Hematopoietic multipotent progenitor cell treated with erythropoietin and hydrocortisone succinate and interleukin-3 and kit ligand, for 4 days (in vitro differentiated cells): ENCODE measurements at regions not wholly inside any gene's neighbourhood (a gene's known extent, or its start where the extent isn't known, plus 50 kb on each side); places are given as distances from the start of the nearest gene placed in this dataset.

Source experiments
- DNase-seq: peaks from one replicate; pipeline ENCODE4 v3.0.0-alpha.2; 2015

DNA sequence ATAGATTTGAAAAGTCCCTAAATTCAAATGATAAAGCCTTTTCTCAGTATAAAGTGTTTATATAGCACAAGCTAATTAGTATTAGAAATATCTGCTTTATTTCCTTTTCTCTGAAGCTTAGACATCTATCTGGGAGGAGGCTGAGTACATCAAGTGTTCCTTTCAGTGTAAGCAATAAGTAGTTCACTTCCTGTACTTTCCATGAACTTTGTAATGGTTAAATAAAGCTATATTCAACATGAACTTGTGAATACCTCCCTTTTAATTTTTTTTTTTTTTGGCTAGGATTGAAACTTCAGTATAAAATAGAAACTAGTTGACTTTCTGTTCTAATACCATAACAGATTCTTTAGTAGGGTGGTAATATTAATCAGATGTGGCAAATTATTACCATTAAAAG is 190.9 kb downstream of the CENPW start:
- no peak for DNase-seq

DNA sequence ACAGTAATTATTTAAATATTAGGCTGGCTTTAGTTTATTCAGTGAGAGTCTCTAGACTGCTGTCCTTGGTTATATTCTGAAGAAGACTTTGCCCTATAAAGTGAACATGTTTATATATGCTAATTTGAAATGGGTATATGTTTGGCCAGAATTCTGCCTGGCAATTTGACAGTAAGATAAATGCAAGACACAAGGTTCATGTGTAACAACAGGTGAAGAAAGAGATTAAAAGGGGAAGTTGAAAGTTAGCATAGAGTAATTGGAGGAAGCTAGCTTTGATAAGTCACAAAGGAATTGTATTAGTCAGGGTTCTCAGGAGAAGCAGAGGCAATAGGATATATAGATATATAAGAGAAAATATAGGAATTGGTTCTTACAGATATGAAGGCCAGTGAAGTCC is 191.4 kb downstream of the CENPW start:
- DNase-seq, result peak; percentile 7

DNA sequence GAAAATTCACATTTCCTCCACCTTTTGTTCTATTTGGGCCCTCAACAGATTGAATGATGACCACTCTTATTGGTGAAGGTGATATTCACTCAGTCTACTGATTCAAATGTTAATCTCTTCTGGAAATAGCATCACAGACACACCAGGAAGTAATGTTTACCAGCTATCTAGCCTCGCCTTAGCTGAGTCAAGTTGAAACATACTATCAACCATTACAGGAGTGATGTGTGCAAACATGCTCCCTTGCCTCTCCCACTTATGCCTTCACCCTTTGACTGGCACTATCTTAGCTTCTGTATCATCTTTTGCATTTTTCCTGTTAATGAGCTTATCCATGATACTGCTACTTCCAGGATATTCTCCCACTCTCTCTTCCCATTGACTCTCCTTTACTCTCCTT is 191.9 kb downstream of the CENPW start:
- no peak for DNase-seq

DNA sequence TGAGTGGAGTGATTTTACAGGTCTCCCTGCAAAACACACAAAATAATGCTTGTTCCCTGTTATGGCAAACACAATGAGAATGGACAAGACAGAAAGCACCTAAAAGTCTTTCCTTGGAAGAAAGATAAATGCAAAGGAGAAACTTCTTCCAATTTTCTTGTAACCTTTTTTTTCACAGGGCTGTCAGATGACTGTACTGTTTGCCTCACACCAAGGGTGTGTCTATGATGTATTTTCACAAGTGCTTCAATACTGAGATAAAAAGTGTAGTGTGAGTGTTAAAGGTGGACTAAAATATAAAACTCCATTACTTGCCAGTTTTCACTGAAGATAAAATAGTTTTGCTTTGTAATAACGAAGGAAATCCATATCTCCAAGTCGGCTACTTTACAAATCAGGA is 194.5 kb downstream of the CENPW start:
- DNase-seq, result no peak

DNA sequence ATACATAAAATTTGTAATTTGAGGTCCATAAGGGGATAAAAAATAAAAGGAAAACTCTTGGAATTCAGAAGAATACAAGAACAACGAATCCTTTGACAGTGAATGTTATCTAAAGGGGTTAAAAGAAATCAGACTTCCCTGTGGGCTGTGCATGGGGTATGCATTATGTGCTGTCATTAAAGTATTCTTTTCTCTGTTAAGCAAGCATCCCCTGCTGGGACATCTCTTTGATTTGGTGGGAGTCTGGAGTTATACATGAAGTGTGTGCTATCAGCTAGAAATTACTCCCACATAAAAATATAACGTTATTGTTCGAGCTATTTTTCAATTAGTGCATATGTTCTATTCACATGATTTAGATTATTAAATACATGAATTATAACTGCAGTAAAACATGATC is 195.2 kb downstream of the CENPW start:
- no peak for DNase-seq

DNA sequence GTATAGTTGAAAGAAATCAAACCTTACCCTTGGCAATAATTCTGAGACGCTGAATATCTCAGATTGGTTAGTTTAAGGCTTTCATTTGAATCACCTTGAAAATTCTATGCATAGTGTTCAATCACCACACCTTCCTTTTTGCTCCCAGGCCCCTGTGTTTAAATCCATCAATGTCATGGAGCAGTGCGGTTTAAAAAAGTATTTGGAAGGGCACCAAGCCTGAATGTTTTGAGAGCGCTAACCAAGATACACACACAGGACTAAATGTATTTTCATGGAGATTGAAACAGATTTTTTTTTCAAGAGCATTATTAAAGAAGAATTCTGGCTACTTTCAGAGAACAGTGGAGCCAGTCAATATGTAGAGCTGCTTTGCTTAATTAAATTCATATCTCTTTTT is 195.7 kb downstream of the CENPW start:
- no peak for DNase-seq

DNA sequence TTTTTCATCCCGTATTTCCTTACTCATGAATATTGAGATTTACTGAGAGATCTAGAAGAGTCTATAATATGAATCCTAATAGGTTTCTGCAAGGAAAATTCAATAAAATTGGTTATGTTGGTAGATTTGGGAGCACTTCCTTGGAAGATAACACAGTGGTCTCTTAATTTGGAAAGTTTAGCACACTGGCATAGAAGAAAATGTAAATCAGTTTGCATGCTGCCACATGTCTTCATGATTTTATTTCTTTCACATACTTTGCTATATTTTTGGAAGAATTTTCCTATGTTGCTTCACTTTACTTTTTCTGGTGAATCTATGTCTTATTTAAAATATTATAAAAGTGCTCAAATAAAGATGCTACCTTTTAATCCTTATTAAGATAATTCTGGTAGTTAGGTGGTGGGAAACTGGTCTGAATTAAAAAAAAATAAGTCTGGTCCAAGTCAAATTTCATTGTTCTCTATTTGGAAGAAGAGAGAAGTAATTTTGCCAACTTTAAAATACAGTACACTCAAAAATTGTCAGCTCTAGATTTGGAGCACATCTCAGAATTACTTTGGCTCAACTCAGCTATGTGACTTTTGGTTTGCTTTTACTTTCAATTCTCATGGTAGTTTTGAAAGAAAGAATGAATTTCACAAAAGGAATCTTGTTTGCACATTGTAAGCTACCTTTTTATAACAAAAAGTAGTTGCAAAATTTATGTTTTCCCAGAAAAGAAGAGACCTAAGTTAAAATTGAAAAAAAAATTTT is 197.3 kb downstream of the CENPW start:
- DNase-seq, result no peak

DNA sequence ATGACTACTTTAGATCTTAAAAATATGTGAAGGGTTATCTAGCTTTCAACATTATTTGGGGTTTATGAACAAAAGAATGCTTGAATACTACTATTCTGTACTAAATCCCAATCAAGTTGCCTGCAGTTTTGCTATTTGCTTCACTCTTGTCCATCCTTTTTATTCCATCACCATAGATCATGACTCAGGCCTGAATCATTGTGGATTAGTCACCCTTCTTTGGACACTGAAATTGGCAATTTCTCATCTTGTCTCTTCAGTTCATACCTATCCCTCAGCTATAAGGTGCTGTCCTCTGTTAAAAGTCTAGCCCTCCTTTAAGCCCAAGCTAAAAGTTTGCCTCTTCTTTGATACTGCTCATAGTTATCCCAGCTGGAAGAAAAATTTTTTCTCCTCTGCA is 199.1 kb downstream of the CENPW start:
- no peak for DNase-seq

DNA sequence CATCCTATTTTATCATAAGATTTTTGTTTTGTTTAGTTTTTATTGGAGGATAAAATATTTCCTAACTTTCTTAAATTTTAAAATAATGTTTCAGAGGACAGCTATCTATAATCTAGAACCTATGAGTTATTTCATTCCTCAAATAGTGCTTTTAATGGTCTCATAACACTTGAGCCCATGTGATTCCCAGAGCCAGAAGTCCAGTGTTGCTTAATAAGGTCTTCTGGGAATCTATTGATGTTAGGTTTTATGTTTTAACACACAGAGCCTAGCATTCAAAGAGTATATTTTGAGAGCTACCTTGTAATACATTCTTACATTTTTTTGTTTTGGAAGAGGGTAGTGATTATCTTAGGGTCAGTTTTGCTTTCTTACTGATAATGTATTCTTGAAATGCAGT is 200.2 kb downstream of the CENPW start:
- no peak for DNase-seq

DNA sequence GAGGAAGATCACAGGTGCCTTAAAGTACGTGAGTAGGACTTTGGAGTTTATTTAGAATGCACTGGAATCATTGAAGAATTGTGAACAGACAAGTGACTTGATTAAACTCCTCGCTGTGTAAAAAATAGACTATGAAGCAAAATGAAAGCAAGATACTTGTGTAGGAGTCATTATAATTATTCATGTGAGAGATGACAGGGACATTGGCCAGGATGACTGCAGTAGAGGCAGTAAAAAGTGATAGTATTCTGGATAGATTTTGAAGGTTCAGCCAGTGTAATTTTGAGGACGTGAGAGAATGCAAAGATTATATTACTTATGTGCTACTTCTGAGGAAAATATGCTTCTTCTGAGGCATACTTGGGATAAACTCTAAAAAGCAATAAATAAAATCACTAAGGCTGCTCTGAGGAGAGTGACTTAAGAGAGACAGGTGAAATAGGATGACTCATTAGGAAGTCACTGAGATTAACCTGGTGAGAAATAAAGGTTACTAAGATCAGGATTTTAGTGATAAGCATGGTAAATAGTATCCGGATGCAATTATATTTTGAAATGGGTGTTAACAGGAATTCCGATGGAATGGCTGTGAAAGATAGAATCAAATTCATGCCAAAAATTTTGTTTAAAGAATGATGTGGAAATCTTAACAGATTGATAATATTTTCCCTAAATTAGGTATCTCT is 202.0 kb downstream of the CENPW start:
- DNase-seq, result no peak

DNA sequence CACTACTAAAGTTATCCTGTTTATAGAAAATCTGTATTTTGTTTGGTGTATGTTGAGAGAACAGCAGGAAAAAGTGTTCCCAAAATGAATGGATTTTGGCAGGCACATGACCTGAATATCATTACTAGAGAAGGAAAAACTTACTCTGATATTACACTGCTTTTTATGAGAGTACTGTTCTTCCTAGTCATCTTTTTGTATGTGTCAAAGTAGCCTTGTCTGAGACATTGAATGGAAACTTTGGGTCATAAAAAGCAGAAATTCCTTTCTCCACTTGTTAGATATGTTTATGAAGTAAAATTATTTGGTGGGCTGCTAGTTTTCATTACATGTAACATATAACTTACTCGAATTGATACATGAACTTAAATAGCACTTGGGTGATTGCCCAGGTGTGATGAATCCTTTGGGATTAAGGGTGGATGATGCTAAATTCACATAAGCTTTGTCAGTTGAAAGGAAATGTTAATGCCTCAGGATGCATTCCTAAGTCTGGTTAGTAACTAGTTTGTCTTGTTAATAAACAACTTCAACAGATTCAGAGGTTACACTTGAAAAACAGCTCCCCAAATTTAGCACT is 206.7 kb downstream of the CENPW start:
- no peak for DNase-seq

DNA sequence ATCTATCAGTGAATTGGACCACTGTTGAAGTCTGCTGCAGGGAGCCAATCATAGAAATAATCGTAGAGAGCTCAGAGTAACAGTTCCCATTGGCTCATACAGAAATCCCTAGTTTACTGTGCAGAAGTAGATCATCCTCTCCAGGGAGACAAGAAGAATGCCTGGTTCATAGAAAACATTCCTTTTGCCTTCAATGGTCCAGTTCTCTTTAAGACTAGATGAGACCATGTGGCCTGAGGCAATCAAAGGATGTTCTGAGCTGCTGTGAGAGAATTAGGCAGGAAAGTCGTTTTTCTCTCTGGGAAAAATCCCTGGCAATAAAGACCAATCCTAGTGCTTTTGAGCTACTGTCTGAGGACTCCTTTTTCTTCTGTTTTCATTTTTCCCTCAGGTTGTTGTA is 208.4 kb downstream of the CENPW start:
- no peak for DNase-seq

DNA sequence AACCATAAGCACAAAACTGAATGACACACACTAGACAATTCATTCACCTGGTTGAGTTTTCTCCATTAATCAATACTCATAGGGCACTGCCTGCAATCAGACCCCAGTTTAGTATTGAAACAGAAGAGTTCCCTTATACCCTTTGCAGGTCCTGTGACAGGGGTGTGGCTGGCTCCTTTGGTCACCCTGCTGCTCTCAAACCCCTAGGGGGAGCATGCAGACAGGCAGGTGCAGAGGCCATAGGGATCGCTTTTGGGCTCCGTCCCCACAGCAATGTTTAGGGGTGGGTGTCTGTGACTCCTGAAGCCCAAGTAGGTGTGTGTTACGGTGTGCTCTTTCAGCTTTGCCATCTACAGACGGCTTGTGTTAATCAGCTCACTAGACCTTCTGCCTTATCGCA is 210.4 kb downstream of the CENPW start:
- DNase-seq, result no peak

DNA sequence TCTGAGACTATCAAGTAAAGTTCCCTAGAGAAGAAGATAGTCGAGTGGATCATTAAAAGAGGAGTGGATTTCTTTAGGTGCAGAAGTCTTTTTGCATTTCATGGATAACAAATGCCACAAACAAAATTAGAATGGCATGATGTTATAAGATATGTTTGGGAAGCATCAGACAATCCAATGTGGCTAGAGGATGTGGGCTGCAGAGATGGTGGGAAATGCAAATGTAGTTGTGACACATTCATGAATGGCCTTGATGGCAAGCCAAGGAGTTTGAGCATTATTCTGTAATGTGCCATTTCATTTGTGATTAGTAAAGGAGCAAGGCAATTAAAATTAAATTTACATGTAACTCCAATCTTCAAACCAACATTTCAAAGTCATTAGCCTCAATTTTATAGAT is 211.9 kb downstream of the CENPW start:
- no peak for DNase-seq

DNA sequence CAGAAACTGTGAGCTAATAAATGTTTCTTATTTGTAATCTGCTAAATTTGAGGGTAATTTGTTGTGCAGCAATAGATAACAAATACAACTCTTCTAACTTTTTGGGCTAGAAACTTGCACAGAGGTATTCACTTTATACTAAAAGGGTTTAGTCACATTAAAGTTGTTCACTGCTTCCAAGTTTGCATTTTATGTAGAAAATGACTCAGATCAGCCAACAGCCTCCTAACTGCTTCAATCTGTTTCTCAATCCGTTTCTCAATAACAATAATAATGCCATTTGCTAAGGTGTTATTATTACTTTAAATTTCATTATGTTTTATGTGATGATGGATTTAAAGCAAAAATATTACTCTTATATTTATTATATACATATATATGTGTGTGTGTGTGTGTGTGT is 213.9 kb downstream of the CENPW start:
- no peak for DNase-seq

DNA sequence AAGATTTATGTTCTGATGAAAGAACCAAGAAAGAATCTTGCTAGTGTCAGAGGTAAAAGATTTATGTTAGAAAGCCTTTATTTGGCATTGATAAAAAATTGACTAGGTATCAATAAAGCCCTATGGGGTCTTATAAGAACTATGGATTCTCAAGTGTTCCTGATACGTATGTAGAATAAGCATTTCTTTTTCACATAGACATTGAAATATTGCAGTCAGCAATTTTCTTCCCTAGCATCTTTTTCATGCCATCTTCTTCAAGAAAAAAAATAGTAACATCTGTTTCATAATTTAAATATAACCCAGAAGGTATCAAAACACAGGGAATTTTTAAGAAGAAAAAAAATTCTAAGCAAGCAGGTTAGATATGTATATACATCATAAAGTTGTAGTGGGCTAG is 230.6 kb downstream of the CENPW start:
- no peak for DNase-seq

DNA sequence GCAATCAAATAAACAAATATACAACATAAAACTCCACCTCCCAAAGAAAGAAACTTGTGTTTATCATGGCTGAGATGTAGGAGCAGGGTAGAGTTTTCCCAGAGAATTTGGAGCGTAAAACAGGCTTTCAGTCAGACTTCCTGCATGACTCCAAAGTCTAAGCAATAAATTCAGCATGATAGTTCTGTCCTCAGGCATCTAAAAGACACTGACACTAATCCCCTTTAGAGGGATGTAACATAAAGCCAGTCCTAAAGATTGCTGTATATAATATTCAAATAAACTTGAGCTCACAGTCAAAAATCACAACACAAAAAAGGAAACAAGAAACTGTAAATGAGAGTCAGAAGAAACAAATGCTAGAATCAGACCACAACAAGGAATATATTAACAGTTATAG is 234.4 kb downstream of the CENPW start:
- DNase-seq, result no peak

DNA sequence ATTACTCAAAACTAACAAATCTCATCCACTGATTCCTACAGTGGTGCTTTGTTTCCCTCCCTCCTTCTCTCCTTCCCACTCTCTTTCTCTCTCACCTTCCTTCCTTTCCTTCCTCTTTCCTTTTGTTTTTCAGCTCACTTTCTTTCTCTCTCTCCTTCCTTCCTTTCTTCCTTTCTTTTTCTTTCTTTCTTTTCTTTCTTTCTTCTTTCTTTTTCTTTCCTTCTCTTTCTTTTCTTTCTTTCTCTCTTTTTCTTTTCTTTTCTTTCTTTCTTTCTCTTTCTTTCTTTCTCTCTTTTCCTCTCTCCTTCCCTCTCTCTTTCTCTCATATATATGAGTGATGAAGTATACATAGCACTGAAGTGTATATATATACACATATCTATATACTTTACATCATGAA is 241.4 kb downstream of the CENPW start:
- no peak for DNase-seq

DNA sequence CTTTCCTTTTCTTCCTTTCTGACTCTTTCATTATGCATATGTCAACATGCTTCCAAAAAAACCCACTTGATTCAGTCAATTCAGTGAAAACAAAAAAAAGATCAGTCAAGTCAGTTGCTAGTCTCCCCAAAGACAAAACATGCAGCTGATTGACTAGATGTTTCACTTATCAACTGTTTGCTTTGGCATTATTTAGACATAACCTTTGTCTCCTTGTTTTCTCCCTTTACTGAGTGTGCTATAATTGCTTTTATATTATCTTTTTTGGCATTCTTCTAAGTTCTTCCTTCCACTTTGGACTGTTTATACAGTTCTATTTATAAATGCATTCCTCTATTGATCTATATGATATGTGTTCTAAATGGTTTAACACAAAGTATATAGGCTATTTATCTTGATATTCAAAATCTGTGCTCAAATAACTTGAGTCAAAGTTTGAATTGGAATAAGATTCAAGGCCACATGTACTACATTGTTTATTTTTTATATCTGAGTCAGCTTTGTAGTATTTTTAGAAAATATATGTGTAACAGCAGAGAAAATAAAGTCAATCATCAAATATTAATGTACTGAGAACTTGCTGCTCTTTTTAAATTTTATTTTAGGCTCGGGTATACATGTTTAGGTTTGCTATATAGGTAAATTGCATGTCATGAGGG is 260.5 kb downstream of the CENPW start:
- DNase-seq, result no peak

DNA sequence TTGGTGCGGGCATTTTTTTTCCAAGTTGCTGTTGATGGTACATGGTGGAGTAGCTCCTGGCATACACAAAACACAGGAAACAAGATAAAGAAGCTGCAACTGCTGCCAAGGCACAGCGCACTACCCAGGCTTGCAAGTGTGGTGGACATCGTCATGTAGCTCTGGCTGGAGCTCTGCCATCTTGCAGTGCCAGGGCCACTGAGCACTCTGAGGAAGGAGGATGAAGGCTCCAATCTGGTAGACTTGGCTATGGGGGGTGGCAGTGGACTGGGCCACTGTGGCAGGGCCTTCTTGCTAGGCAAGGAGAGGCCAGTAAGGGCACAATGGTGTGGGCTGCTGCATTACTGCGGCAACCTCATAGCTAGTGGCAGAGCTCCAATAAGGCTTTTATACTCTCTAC is 263.5 kb downstream of the CENPW start:
- DNase-seq, result no peak

DNA sequence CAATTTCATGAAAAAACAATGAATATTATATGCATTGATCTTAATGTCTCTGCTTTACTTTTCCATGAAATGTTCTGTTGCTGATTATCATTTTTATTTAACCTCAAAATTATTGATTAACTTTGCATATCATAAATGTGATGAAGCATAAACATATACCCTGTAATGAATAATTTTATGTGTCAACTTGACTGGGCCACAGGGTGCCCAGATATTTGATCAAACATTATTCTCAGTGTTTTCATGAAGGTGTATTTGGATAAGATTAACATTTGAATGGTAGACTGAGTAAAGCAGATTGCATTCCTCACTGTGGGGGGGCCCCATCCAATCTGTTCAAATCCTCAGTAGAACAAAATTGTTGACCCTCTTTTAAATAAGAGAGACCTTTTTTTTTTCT is 265.2 kb downstream of the CENPW start:
- DNase-seq, result no peak

DNA sequence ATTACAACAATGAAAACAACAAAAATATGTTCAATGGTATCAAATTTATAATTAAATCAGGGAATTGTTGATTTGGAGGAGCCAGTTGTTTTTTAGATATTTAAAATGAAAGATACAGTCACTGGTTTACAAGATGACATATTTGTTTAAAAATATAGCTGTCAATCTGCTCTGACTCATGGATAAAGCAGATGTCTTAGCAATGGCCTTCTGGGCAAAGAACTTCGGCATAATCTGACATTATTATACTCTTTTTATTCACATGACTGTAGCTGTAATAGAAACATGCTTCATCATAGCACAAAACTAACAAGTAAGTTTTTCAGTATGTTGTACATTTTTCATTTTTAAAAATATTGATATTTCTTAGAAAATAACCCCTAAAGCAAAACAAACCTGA is 267.4 kb downstream of the CENPW start:
- DNase-seq, result no peak

DNA sequence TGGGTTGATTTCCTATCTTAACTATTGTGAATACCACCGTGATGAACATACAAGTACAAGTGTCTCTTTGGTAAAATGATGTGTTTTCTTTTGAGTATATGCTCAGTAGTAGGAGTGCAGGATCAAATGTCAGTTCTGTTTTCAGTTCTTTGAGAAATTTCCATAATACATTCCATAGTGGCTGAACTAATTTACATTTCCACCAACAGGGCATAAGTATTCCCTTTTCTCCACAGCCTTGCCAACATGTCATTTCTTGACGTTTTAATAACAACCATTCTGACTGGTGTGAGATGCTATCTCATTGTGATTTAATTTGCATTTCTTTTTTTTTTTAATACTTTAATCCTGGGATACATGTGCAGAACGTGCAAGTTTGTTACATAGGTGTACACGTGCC is 268.8 kb downstream of the CENPW start:
- no peak for DNase-seq
